K562 (cell line): ENCODE measurements at regions not wholly inside any gene's neighbourhood (a gene's known extent, or its start where the extent isn't known, plus 50 kb on each side); places are given as distances from the start of the nearest gene placed in this dataset.

Experiments
- CREB1 ChIP-seq, 2 experiments: sonication (generic) in 1 of 2; formaldehyde crosslinking in 1 of 2; IDR thresholded peaks; 2 replicates each; pipeline versions ENCODE4 v1.6.1 to v1.8.0; 2012 to 2022; ENCODE audit warnings: inconsistent platforms in 1 of 2, mild to moderate bottlenecking in 1 of 2, missing genetic modification reagents in 1 of 2, moderate library complexity in 1 of 2
- CTCF ChIP-seq, 3 experiments: IDR thresholded peaks in 2 of 3; conservative IDR thresholded peaks in 1 of 3; 2 replicates each; pipeline ENCODE4 v1.5.1; 2011 to 2012; ENCODE audit warnings: low read length in 3 of 3, mild to moderate bottlenecking in 3 of 3, control low read depth in 2 of 3, improper control_type of control experiment in 1 of 3, inconsistent platforms in 1 of 3, low read depth in 1 of 3, mixed read lengths in 1 of 3, moderate library complexity in 1 of 3; ENCODE audit not compliant: insufficient read depth in 2 of 3
- DNMT1 ChIP-seq: fragments of 450-650 bp; IDR thresholded peaks from 2 replicates; pipeline ENCODE4 v1.6.1; 2016; ENCODE audit warnings: antibody characterized with exemption, mild to moderate bottlenecking
- ETS1 ChIP-seq: conservative IDR thresholded peaks from 2 replicates; pipeline ENCODE4 v1.6.1; 2011; ENCODE audit warnings: low read depth, mild to moderate bottlenecking, low read length; ENCODE audit not compliant: control insufficient read depth
- GABPB2 ChIP-seq: fragments of 250-450 bp; sonication (Bioruptor Pico); conservative IDR thresholded peaks from 2 replicates; pipeline ENCODE4 v1.5.1; 2021; ENCODE audit warnings: mild to moderate bottlenecking
- GTF2B ChIP-seq: IDR thresholded peaks from 2 replicates; pipeline ENCODE4 v1.6.1; 2011; ENCODE audit not compliant: insufficient read length; ENCODE audit errors: extremely low read depth
- HMG20B ChIP-seq: fragments of 250-450 bp; sonication (Bioruptor Pico); IDR thresholded peaks from 2 replicates; pipeline ENCODE4 v1.5.0; 2021; ENCODE audit warnings: mild to moderate bottlenecking
- RERE ChIP-seq: sonication (generic); formaldehyde crosslinking; IDR thresholded peaks from 2 replicates; pipeline ENCODE4 v1.8.0; 2023; ENCODE audit warnings: missing genetic modification reagents, mild to moderate bottlenecking, borderline replicate concordance
- TARDBP ChIP-seq: fragments of 450-650 bp; IDR thresholded peaks from 2 replicates; pipeline ENCODE4 v1.6.1; 2016
- ZBTB8A ChIP-seq: fragments of 450-650 bp; IDR thresholded peaks from 2 replicates; pipeline ENCODE4 v1.6.1; 2018; ENCODE audit warnings: mild to moderate bottlenecking, moderate library complexity; ENCODE audit not compliant: partially characterized antibody
- ZNF274 ChIP-seq: IDR thresholded peaks from 2 replicates; pipeline ENCODE4 v1.6.1; 2011; ENCODE audit warnings: low read depth, mild to moderate bottlenecking, low read length, moderate library complexity, borderline replicate concordance
- ZSCAN29 ChIP-seq: fragments of 450-650 bp; IDR thresholded peaks from 2 replicates; pipeline ENCODE4 v1.6.1; 2017

- TF ChIP-seq CTCF (IDR thresholded peaks at IDR 0.05 in 2 of 3, conservative IDR thresholded peaks at IDR 0.05 in 1 of 3; ENCODE audit: insufficient read depth in 2 of 3, low read depth in 1 of 3, low read length in 3 of 3) (no peak), ETS1 (no peak), DNMT1 (no peak), ZNF274 (no peak), ZBTB8A (no peak), TARDBP (no peak), ZSCAN29 (no peak), GTF2B (no peak), RERE (CRISPR knock-in tag) (no peak), CREB1 (IDR thresholded peaks at IDR 0.05) (no peak), CREB1 (CRISPR knock-in tag; IDR thresholded peaks at IDR 0.05) (no peak), HMG20B (CRISPR knock-in tag) (no peak), GABPB2 (no peak)
Measured at GRCh38 chr15:26069231-26069641, 206.1 kb upstream of the ATP10A start.
